Endothelial cell of umbilical vein (primary cell): ENCODE measurements at regions not wholly inside any gene's neighbourhood (a gene's known extent, or its start where the extent isn't known, plus 50 kb on each side); places are given as distances from the start of the nearest gene placed in this dataset.

ENCODE experiments used
- BruUV-seq: library from RNA; stranded (reverse); fragments of 400-500 nt; replicated peaks from 2 replicates; lab custom pipeline; 2021; lab: Mats Ljungman, UMichigan
- CTCF ChIA-PET: fragments of 300-600, 350-600 bp; sonication (Branson Sonifier 250); formaldehyde crosslinking; loops from one replicate; lab custom pipeline; 2021; ENCODE audit warnings: antibody characterized with exemption, inconsistent platforms; lab: Charles Lee
- POLR2A ChIA-PET: fragments of 300-600, 350-600 bp; sonication (Branson Sonifier 250); formaldehyde crosslinking; loops from one replicate; lab custom pipeline; 2021; ENCODE audit warnings: antibody characterized with exemption, inconsistent platforms; lab: Charles Lee
- DNase-seq: peaks from one replicate; pipeline ENCODE4 v3.0.0-alpha.2; 2011; ENCODE audit warnings: low read depth, low spot score
- FAIRE-seq: peaks from 2 replicates; lab custom pipeline; 2011; peaks lifted over from hg19 to GRCh38; lab: Jason Lieb, UNC
- H2AFZ ChIP-seq: 2 replicates; pipeline ENCODE4 v1.6.0; 2012; ENCODE audit warnings: low read depth, low read length, control low read depth, inconsistent platforms
- H3K27ac ChIP-seq: 2 replicates; pipeline ENCODE4 v1.5.1; 2011; ENCODE audit warnings: low read depth, mild to moderate bottlenecking, control low read depth, low read length, moderate library complexity; ENCODE audit not compliant: insufficient read depth
- H3K27me3 ChIP-seq, 2 experiments: 2 replicates each; pipeline versions ENCODE4 v1.6.0 to v1.6.1; 2011; ENCODE audit warnings: low read length in 2 of 2, mixed read lengths in 1 of 2; ENCODE audit not compliant: control insufficient read depth in 2 of 2, insufficient read depth in 2 of 2
- H3K36me3 ChIP-seq, 2 experiments: 2 replicates in 1 of 2; 3 replicates in 1 of 2; pipeline ENCODE4 v1.5.1; 2011; ENCODE audit warnings: low read length in 2 of 2, mild to moderate bottlenecking in 1 of 2, moderate library complexity in 1 of 2; ENCODE audit not compliant: control insufficient read depth in 2 of 2, insufficient read depth in 2 of 2; ENCODE audit errors: extremely low read depth in 1 of 2
- H3K4me1 ChIP-seq: 3 replicates; pipeline ENCODE4 v1.5.1; 2011; ENCODE audit warnings: mild to moderate bottlenecking, low read length; ENCODE audit not compliant: control insufficient read depth, insufficient read depth; ENCODE audit errors: extremely low read depth
- H3K4me2 ChIP-seq: 2 replicates; pipeline ENCODE4 v1.6.1; 2011; ENCODE audit warnings: low read length, control low read depth, mixed read lengths; ENCODE audit not compliant: insufficient read depth
- H3K4me3 ChIP-seq, 3 experiments: fragments of 200-600 bp in 1 of 3; sonication (generic), shearing (Covaris generic) in 1 of 3; replicated peaks in 1 of 3; 2 replicates each; pipeline ENCODE4 v1.5.1; 2011 to 2016; ENCODE audit warnings: control low read depth in 3 of 3, low read length in 3 of 3, mild to moderate bottlenecking in 2 of 3, inconsistent platforms in 1 of 3, low read depth in 1 of 3, moderate library complexity in 1 of 3; ENCODE audit not compliant: insufficient read depth in 1 of 3
- H3K79me2 ChIP-seq: 2 replicates; pipeline ENCODE4 v1.6.0; 2012; ENCODE audit warnings: low read length, inconsistent platforms; ENCODE audit not compliant: control insufficient read depth, insufficient read depth
- H3K9ac ChIP-seq: replicated peaks from 2 replicates; pipeline ENCODE3; 2011; ENCODE audit warnings: low read length, control low read depth; ENCODE audit not compliant: insufficient read depth; ENCODE audit errors: extremely low read depth
- H3K9me1 ChIP-seq: replicated peaks from 3 replicates; pipeline ENCODE4 v1.6.0; 2011; ENCODE audit warnings: mild to moderate bottlenecking, low read length; ENCODE audit not compliant: control insufficient read depth, insufficient read depth; ENCODE audit errors: extremely low read depth
- H3K9me3 ChIP-seq: replicated peaks from 2 replicates; pipeline ENCODE4 v1.5.1; 2012; ENCODE audit warnings: low read length, inconsistent platforms; ENCODE audit not compliant: control insufficient read depth, insufficient read depth
- H4K20me1 ChIP-seq: replicated peaks from 2 replicates; pipeline ENCODE3; 2011; ENCODE audit warnings: mild to moderate bottlenecking, low read length; ENCODE audit not compliant: control insufficient read depth, insufficient read depth; ENCODE audit errors: extremely low read depth
- CTCF ChIP-seq, 2 donors: IDR thresholded peaks; 1 replicate in 1 of 2; 2 replicates in 1 of 2; pipeline ENCODE4 v1.5.1; 2011; ENCODE audit warnings: low read length in 2 of 2, mild to moderate bottlenecking in 2 of 2, moderate library complexity in 2 of 2, control low read depth in 1 of 2, inconsistent platforms in 1 of 2, low read depth in 1 of 2; ENCODE audit not compliant: insufficient read depth in 1 of 2; ENCODE audit errors: extremely low read depth in 1 of 2
- EZH2 ChIP-seq: IDR thresholded peaks from 2 replicates; pipeline ENCODE4 v1.6.1; 2012; ENCODE audit warnings: borderline replicate concordance, low read depth, mild to moderate bottlenecking, moderate library complexity, low read length, inconsistent platforms; ENCODE audit not compliant: severe bottlenecking
- FOS ChIP-seq: IDR thresholded peaks from 2 replicates; pipeline ENCODE4 v1.6.1; 2011; ENCODE audit warnings: mild to moderate bottlenecking, low read length, moderate library complexity, borderline replicate concordance; ENCODE audit not compliant: insufficient read depth
- GATA2 ChIP-seq: IDR thresholded peaks from 2 replicates; pipeline ENCODE4 v1.7.0; 2011; ENCODE audit warnings: low read depth, mild to moderate bottlenecking, moderate library complexity, mixed read lengths, low read length; ENCODE audit not compliant: insufficient read length, insufficient read depth
- JUN ChIP-seq: IDR thresholded peaks from 2 replicates; pipeline ENCODE4 v1.6.1; 2011; ENCODE audit warnings: borderline replicate concordance, low read depth; ENCODE audit not compliant: insufficient read length, insufficient read depth
- MAX ChIP-seq: IDR thresholded peaks from 2 replicates; pipeline ENCODE4 v1.6.1; 2011; ENCODE audit not compliant: insufficient read depth, insufficient read length
- MYC ChIP-seq: IDR thresholded peaks from one replicate; pipeline ENCODE4 v1.6.1; 2011; ENCODE audit warnings: mild to moderate bottlenecking, low read depth, low read length
- POLR2A ChIP-seq: IDR thresholded peaks from 2 replicates; pipeline ENCODE4 v1.6.1; 2012; ENCODE audit warnings: low read depth, mild to moderate bottlenecking, control low read depth, low read length
- POLR2AphosphoS5 ChIP-seq: IDR thresholded peaks from 2 replicates; pipeline ENCODE4 v1.6.1; 2012; ENCODE audit warnings: low read depth, mild to moderate bottlenecking, control low read depth, low read length, moderate library complexity; ENCODE audit not compliant: insufficient read depth
- dilution Hi-C: fragments of 300-500 bp; cut with MboI; formaldehyde crosslinking; loops from one replicate; pipeline ENCODE4 v1.15.0; 2019; ENCODE audit warnings: low sequenced_read_pairs; ENCODE audit not compliant: extremely low pct_ligation_motif_present
- intact Hi-C: fragments of 100-400 bp; cut with micrococcal nuclease; formaldehyde crosslinking; loops from one replicate; pipeline ENCODE4 v1.10.0; 2022

GRCh38 chr3:59563072-59563605 lies 513.3 kb upstream of the CFAP20DC start:
- Histone ChIP-seq H3K27ac (no peak overlapping the region), H3K4me3 (no peak overlapping the region), H3K4me1 (no peaks in the 10 kb centered on the region), H3K9ac (no peak overlapping the region), H4K20me1 (no peaks in the 10 kb centered on the region), H3K9me3 (no peaks in the 10 kb centered on the region), H3K79me2 (no peaks in the 10 kb centered on the region), H2AFZ (no peak overlapping the region), H3K36me3 (no peaks in the 10 kb centered on the region), H3K27me3 (no peaks in the 10 kb centered on the region), H3K4me2 (no peak overlapping the region), H3K9me1 (no peaks in the 10 kb centered on the region)
- intact Hi-C loops (no loop called here), dilution Hi-C loops (no loop called here)
- DNase-seq (no peak), FAIRE-seq (no peak)
- no TSS peak for BruUV-seq
- ChIA-PET POLR2A (no interaction called here), CTCF (no interaction called here)
- TF ChIP-seq MAX: no peak
- TF ChIP-seq JUN: no peak
- TF ChIP-seq MYC: no peak
- TF ChIP-seq EZH2: no peak
- TF ChIP-seq FOS: no peak
- no peak for TF ChIP-seq CTCF (IDR thresholded peaks at IDR 0.05; ENCODE audit: extremely low read depth in 1 of 2, insufficient read depth in 1 of 2, low read depth in 1 of 2, low read length in 2 of 2)
- no peak for TF ChIP-seq POLR2AphosphoS5
- no peak for TF ChIP-seq POLR2A
- TF ChIP-seq GATA2: no peak
